Testis (tissue), 2 donors: ENCODE measurements at regions not wholly inside any gene's neighbourhood (a gene's known extent, or its start where the extent isn't known, plus 50 kb on each side); places are given as distances from the start of the nearest gene placed in this dataset.

Experiments used
- POLR2A ChIP-seq: fragments of 450-650 bp; IDR thresholded peaks from one replicate; pipeline ENCODE4 v1.6.1; 2017; ENCODE audit warnings: antibody characterized with exemption, mild to moderate bottlenecking, moderate library complexity
- TF ChIP-seq, protein P1 (sequence below), 3 experiments: fragments of 450-650 bp in 2 of 3; fragments of 200-600 bp in 1 of 3; sonication (generic) in 1 of 3; IDR thresholded peaks; one replicate each; pipeline ENCODE4 v1.5.1; 2016 to 2019; ENCODE audit warnings: antibody characterized with exemption in 3 of 3, mild to moderate bottlenecking in 2 of 3, moderate library complexity in 1 of 3

GRCh38 chr10:57015187-57015586 lies 654.1 kb upstream of the ZWINT start:
- TF ChIP-seq, protein P1, sequence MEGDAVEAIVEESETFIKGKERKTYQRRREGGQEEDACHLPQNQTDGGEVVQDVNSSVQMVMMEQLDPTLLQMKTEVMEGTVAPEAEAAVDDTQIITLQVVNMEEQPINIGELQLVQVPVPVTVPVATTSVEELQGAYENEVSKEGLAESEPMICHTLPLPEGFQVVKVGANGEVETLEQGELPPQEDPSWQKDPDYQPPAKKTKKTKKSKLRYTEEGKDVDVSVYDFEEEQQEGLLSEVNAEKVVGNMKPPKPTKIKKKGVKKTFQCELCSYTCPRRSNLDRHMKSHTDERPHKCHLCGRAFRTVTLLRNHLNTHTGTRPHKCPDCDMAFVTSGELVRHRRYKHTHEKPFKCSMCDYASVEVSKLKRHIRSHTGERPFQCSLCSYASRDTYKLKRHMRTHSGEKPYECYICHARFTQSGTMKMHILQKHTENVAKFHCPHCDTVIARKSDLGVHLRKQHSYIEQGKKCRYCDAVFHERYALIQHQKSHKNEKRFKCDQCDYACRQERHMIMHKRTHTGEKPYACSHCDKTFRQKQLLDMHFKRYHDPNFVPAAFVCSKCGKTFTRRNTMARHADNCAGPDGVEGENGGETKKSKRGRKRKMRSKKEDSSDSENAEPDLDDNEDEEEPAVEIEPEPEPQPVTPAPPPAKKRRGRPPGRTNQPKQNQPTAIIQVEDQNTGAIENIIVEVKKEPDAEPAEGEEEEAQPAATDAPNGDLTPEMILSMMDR (IDR thresholded peaks at IDR 0.05) = no peak
- TF ChIP-seq POLR2A = no peak
